Body of pancreas (tissue), 4 donors: ENCODE measurements at regions not wholly inside any gene's neighbourhood (a gene's known extent, or its start where the extent isn't known, plus 50 kb on each side); places are given as distances from the start of the nearest gene placed in this dataset.

Source experiments
- CTCF ChIP-seq, 7 experiments: fragments of 450-650 bp in 4 of 7; fragments of 200-600 bp in 3 of 7; sonication (generic) in 3 of 7; IDR thresholded peaks; one replicate each; pipeline ENCODE4 v1.5.1; 2016 to 2019; ENCODE audit warnings: antibody characterized with exemption in 7 of 7
- POLR2A ChIP-seq, 3 donors: fragments of 450-650 bp; IDR thresholded peaks; one replicate each; pipeline ENCODE4 v1.6.1; 2016; ENCODE audit warnings: antibody characterized with exemption in 3 of 3, mild to moderate bottlenecking in 2 of 3

- TF ChIP-seq CTCF (IDR thresholded peaks at IDR 0.05), result no peak
- TF ChIP-seq POLR2A (IDR thresholded peaks at IDR 0.05), result no peak
Measured at GRCh38 chr5:88407341-88407740, 138.7 kb upstream of the TMEM161B start.
